H1 (cell line): ENCODE measurements at regions not wholly inside any gene's neighbourhood (a gene's known extent, or its start where the extent isn't known, plus 50 kb on each side); places are given as distances from the start of the nearest gene placed in this dataset.

ENCODE experiments used
- CTCF ChIA-PET: fragments of 300-600 bp; sonication (Branson Sonifier 250); formaldehyde crosslinking; loops from one replicate; lab custom pipeline; 2021; ENCODE audit not compliant: partially characterized antibody; lab: Charles Lee
- POLR2A ChIA-PET: fragments of 300-600 bp; sonication (Branson Sonifier 250); formaldehyde crosslinking; loops from one replicate; lab custom pipeline; 2021; ENCODE audit warnings: inconsistent platforms; ENCODE audit not compliant: partially characterized antibody; lab: Charles Lee
- DNase-seq, 2 experiments: peaks; one replicate each; pipeline versions ENCODE4 v3.0.0 to v3.0.0-alpha.2; 2010 to 2022; ENCODE audit warnings: low spot score in 2 of 2, low read depth in 1 of 2, mixed read lengths in 1 of 2
- FAIRE-seq: peaks from 2 replicates; lab custom pipeline; 2011; peaks lifted over from hg19 to GRCh38; lab: Jason Lieb, UNC
- H2AFZ ChIP-seq: 2 replicates; pipeline ENCODE4 v1.8.1; 2012; ENCODE audit warnings: low read length, inconsistent platforms
- H2AK5ac ChIP-seq: 2 replicates; pipeline ENCODE4 v1.6.1; 2013; ENCODE audit warnings: low read depth, low read length
- H2BK120ac ChIP-seq: replicated peaks from 2 replicates; pipeline ENCODE3; 2013; ENCODE audit warnings: low read depth, low read length, inconsistent platforms
- H2BK12ac ChIP-seq: 2 replicates; pipeline ENCODE4 v1.6.1; 2013; ENCODE audit warnings: low read depth, low read length
- H2BK15ac ChIP-seq: 2 replicates; pipeline ENCODE4 v1.6.1; 2013; ENCODE audit warnings: low read length
- H2BK20ac ChIP-seq: 2 replicates; pipeline ENCODE4 v1.6.1; 2013; ENCODE audit warnings: low read length
- H2BK5ac ChIP-seq: 2 replicates; pipeline ENCODE4 v1.6.1; 2013; ENCODE audit warnings: low read depth, low read length
- H3K14ac ChIP-seq: 2 replicates; pipeline ENCODE4 v1.6.1; 2013; ENCODE audit warnings: inconsistent platforms; ENCODE audit not compliant: insufficient read length
- H3K18ac ChIP-seq: 2 replicates; pipeline ENCODE4 v1.6.1; 2013; ENCODE audit warnings: low read length; ENCODE audit errors: extremely low read depth
- H3K23ac ChIP-seq: 2 replicates; pipeline ENCODE4 v1.6.1; 2013; ENCODE audit warnings: inconsistent platforms; ENCODE audit not compliant: insufficient read length
- H3K23me2 ChIP-seq: 2 replicates; pipeline ENCODE4 v1.6.1; 2013; ENCODE audit warnings: low read depth, low read length
- H3K27ac ChIP-seq: 2 replicates; pipeline ENCODE4 v1.6.1; 2011; ENCODE audit warnings: low read depth, low read length, inconsistent platforms
- H3K27me3 ChIP-seq, 4 experiments: replicated peaks in 1 of 4; 1 replicate in 1 of 4; 2 replicates in 3 of 4; pipeline versions ENCODE4 v1.6.1 to v1.8.1; 2011 to 2013; ENCODE audit warnings: low read length in 3 of 4, mild to moderate bottlenecking in 3 of 4, inconsistent platforms in 2 of 4, mixed read lengths in 2 of 4, moderate library complexity in 1 of 4; ENCODE audit not compliant: control insufficient read depth in 3 of 4, insufficient read depth in 3 of 4; ENCODE audit errors: extremely low read depth in 1 of 4
- H3K36me3 ChIP-seq, 4 experiments: 2 replicates each; pipeline versions ENCODE4 v1.6.1 to v1.8.1; 2011 to 2013; ENCODE audit warnings: mild to moderate bottlenecking in 4 of 4, low read length in 3 of 4, moderate library complexity in 2 of 4, control low read depth in 1 of 4, inconsistent platforms in 1 of 4; ENCODE audit not compliant: insufficient read depth in 4 of 4, control insufficient read depth in 2 of 4
- H3K4ac ChIP-seq: replicated peaks from 2 replicates; pipeline ENCODE3; 2013; ENCODE audit warnings: low read length, low read depth, mixed read lengths, inconsistent platforms; ENCODE audit not compliant: insufficient read length
- H3K4me1 ChIP-seq, 4 experiments: replicated peaks in 1 of 4; 1 replicate in 1 of 4; 2 replicates in 3 of 4; pipeline versions ENCODE4 v1.6.1 to v1.8.1; 2011 to 2013; ENCODE audit warnings: low read length in 3 of 4, inconsistent platforms in 2 of 4, mixed read lengths in 1 of 4; ENCODE audit not compliant: insufficient read depth in 4 of 4, control insufficient read depth in 3 of 4
- H3K4me2 ChIP-seq, 2 experiments: 2 replicates each; pipeline versions ENCODE4 v1.6.1 to v1.8.1; 2011 to 2013; ENCODE audit warnings: low read depth in 2 of 2, low read length in 2 of 2, control low read depth in 1 of 2, inconsistent platforms in 1 of 2, mild to moderate bottlenecking in 1 of 2; ENCODE audit not compliant: insufficient read depth in 1 of 2
- H3K4me3 ChIP-seq, 4 experiments: fragments of 200-600, 300-600 bp in 1 of 4; sonication (generic), shearing (Covaris generic), sonication (Bioruptor Twin) in 1 of 4; 2 replicates each; pipeline versions ENCODE4 v1.5.1 to v1.8.1; 2011 to 2016; ENCODE audit warnings: low read length in 4 of 4, low read depth in 3 of 4, control low read depth in 2 of 4, inconsistent platforms in 2 of 4, mild to moderate bottlenecking in 2 of 4, mixed read lengths in 1 of 4, moderate library complexity in 1 of 4; ENCODE audit not compliant: insufficient read depth in 2 of 4; ENCODE audit errors: extremely low read depth in 1 of 4
- H3K56ac ChIP-seq: replicated peaks from 2 replicates; pipeline ENCODE3; 2013; ENCODE audit warnings: low read depth, mild to moderate bottlenecking, mixed read lengths, low read length, inconsistent platforms; ENCODE audit not compliant: insufficient read length
- H3K79me1 ChIP-seq: 2 replicates; pipeline ENCODE4 v1.6.1; 2013; ENCODE audit warnings: low read depth, low read length, control low read depth
- H3K79me2 ChIP-seq, 2 experiments: 2 replicates each; pipeline versions ENCODE4 v1.6.1 to v1.8.1; 2012 to 2013; ENCODE audit warnings: low read length in 2 of 2, mild to moderate bottlenecking in 2 of 2, inconsistent platforms in 1 of 2; ENCODE audit not compliant: insufficient read depth in 2 of 2, control insufficient read depth in 1 of 2
- H3K9ac ChIP-seq, 4 experiments: replicated peaks in 1 of 4; 1 replicate in 1 of 4; 2 replicates in 3 of 4; pipeline versions ENCODE4 v1.6.1 to v1.8.1; 2011 to 2013; ENCODE audit warnings: low read depth in 3 of 4, low read length in 3 of 4, control low read depth in 2 of 4, mild to moderate bottlenecking in 2 of 4, moderate library complexity in 2 of 4, inconsistent platforms in 1 of 4; ENCODE audit errors: extremely low read depth in 1 of 4
- H3K9me3 ChIP-seq, 2 experiments: 2 replicates each; pipeline versions ENCODE4 v1.6.1 to v1.8.1; 2012 to 2013; ENCODE audit warnings: mild to moderate bottlenecking in 2 of 2, moderate library complexity in 2 of 2, control low read depth in 1 of 2, inconsistent platforms in 1 of 2, low read depth in 1 of 2, low read length in 1 of 2, mixed read lengths in 1 of 2; ENCODE audit not compliant: insufficient read depth in 2 of 2
- H4K20me1 ChIP-seq, 2 experiments: replicated peaks in 1 of 2; 2 replicates each; pipeline versions ENCODE3 to v1.8.1; 2011 to 2013; ENCODE audit warnings: inconsistent platforms in 2 of 2, low read length in 2 of 2, mild to moderate bottlenecking in 1 of 2; ENCODE audit not compliant: insufficient read depth in 2 of 2, control insufficient read depth in 1 of 2
- H4K5ac ChIP-seq: 2 replicates; pipeline ENCODE4 v1.6.1; 2013; ENCODE audit warnings: low read length, low read depth, mixed read lengths, inconsistent platforms; ENCODE audit not compliant: insufficient read length
- H4K8ac ChIP-seq: 2 replicates; pipeline ENCODE4 v1.8.0; 2013; ENCODE audit warnings: mild to moderate bottlenecking, moderate library complexity, low read length, inconsistent platforms; ENCODE audit not compliant: insufficient read depth; ENCODE audit errors: extremely low read depth
- H4K91ac ChIP-seq: replicated peaks from 2 replicates; pipeline ENCODE3; 2013; ENCODE audit warnings: low read length, mixed read lengths, inconsistent platforms; ENCODE audit not compliant: insufficient read length
- TAF1 ChIP-seq: IDR thresholded peaks from 2 replicates; pipeline ENCODE4 v1.6.1; 2011; ENCODE audit warnings: mild to moderate bottlenecking, low read depth, low read length
- WGBS, 2 experiments: shearing (Covaris generic) in 1 of 2; methylation state at CpG; one replicate each; pipeline versions ENCODE4 v1.1.6 to v1.1.7; 2013 to 2015; ENCODE audit warnings: low lambda C conversion rate in 2 of 2, mixed read lengths in 2 of 2, inconsistent platforms in 1 of 2, low coverage in 1 of 2, missing lambda C conversion rate in 1 of 2; ENCODE audit not compliant: insufficient replicate concordance in 2 of 2, insufficient coverage in 1 of 2, insufficient read length in 1 of 2; ENCODE audit errors: extremely low coverage in 1 of 2, missing lambda C conversion rate in 1 of 2; 5-methylcytosine and 5-hydroxymethylcytosine counted together
- TF ChIP-seq, protein P1 (sequence below): IDR thresholded peaks from 2 replicates; pipeline ENCODE4 v1.6.1; 2012; ENCODE audit warnings: inconsistent platforms
- TF ChIP-seq, protein P2 (sequence below), 3 experiments: IDR thresholded peaks; 1 replicate in 2 of 3; 2 replicates in 1 of 3; pipeline versions ENCODE4 v1.5.1 to v1.6.1; 2011; ENCODE audit warnings: low read length in 3 of 3, mild to moderate bottlenecking in 3 of 3, inconsistent platforms in 2 of 3, low read depth in 1 of 3, moderate library complexity in 1 of 3; ENCODE audit not compliant: insufficient read depth in 1 of 3; ENCODE audit errors: control extremely low read depth in 1 of 3

- 79% methylated on average over 2 of the region's 2 CpGs; no CpG with 5 or more reads in 1 of the 2 experiments for WGBS, 2 experiments
- TF ChIP-seq, protein P1, sequence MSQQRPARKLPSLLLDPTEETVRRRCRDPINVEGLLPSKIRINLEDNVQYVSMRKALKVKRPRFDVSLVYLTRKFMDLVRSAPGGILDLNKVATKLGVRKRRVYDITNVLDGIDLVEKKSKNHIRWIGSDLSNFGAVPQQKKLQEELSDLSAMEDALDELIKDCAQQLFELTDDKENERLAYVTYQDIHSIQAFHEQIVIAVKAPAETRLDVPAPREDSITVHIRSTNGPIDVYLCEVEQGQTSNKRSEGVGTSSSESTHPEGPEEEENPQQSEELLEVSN, result no peak
- TF ChIP-seq, protein P2, sequence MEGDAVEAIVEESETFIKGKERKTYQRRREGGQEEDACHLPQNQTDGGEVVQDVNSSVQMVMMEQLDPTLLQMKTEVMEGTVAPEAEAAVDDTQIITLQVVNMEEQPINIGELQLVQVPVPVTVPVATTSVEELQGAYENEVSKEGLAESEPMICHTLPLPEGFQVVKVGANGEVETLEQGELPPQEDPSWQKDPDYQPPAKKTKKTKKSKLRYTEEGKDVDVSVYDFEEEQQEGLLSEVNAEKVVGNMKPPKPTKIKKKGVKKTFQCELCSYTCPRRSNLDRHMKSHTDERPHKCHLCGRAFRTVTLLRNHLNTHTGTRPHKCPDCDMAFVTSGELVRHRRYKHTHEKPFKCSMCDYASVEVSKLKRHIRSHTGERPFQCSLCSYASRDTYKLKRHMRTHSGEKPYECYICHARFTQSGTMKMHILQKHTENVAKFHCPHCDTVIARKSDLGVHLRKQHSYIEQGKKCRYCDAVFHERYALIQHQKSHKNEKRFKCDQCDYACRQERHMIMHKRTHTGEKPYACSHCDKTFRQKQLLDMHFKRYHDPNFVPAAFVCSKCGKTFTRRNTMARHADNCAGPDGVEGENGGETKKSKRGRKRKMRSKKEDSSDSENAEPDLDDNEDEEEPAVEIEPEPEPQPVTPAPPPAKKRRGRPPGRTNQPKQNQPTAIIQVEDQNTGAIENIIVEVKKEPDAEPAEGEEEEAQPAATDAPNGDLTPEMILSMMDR (IDR thresholded peaks at IDR 0.05; ENCODE audit: control extremely low read depth in 1 of 3, insufficient read depth in 1 of 3, low read depth in 1 of 3, low read length in 3 of 3), result no peak
- no peak for TF ChIP-seq TAF1
- H3K23me2 ChIP-seq, result no peaks in the 10 kb centered on the region
- no peak overlapping the region for H3K4me2 ChIP-seq
- peaks cover 2 to 3% (median 2%) of the 10 kb centered on the region in 4 experiments; a peak in 5 of 7 replicates for H3K4me1 ChIP-seq
- H3K9ac ChIP-seq, result no peak overlapping the region
- H2BK15ac ChIP-seq, result no peak overlapping the region
- no peak overlapping the region for H3K23ac ChIP-seq
- no peaks in the 10 kb centered on the region for H3K79me1 ChIP-seq
- no peak overlapping the region for H2BK20ac ChIP-seq
- no peak overlapping the region for H2BK120ac ChIP-seq
- no peaks in the 10 kb centered on the region for H3K9me3 ChIP-seq
- no peak overlapping the region for H3K14ac ChIP-seq
- H4K5ac ChIP-seq, result no peak overlapping the region
- H3K18ac ChIP-seq, result no peak overlapping the region
- ChIA-PET CTCF (interaction anchor here (0.6 to 1.7 kb wide), 4 partner anchors 9 to 315 kb away, joined by 3 to 5 read pairs (median 3); no protein-coding TSS in a partner anchor), POLR2A (no interaction called here)
- H4K91ac ChIP-seq, result no peak overlapping the region
- no peaks in the 10 kb centered on the region for H3K36me3 ChIP-seq
- no peak overlapping the region for H3K56ac ChIP-seq
- H2BK12ac ChIP-seq, result no peak overlapping the region
- FAIRE-seq, result no peak
- no peaks in the 10 kb centered on the region for H3K79me2 ChIP-seq
- no peak overlapping the region for H2AK5ac ChIP-seq
- no peak overlapping the region for H3K4me3 ChIP-seq
- H4K8ac ChIP-seq, result no peak overlapping the region
- no peaks in the 10 kb centered on the region for H4K20me1 ChIP-seq
- no peak overlapping the region for H3K4ac ChIP-seq
- no peak overlapping the region for H3K27ac ChIP-seq
- H2AFZ ChIP-seq, result no peak overlapping the region
- H2BK5ac ChIP-seq, result no peak overlapping the region
- no peak for DNase-seq
- H3K27me3 ChIP-seq, result no peaks in the 10 kb centered on the region
These were observed 246.7 kb downstream of the DLEU7 start for GRCh38 chr13:50596776-50597203.
